IPS-NIHi7 (cell line): ENCODE measurements at regions not wholly inside any gene's neighbourhood (a gene's known extent, or its start where the extent isn't known, plus 50 kb on each side); places are given as distances from the start of the nearest gene placed in this dataset.
"Not testable (repeated sequence)": the region's sequence is repeated elsewhere in the genome, so short reads cannot be mapped to it uniquely, and the experiment has no call there.

Experiments
- DNase-seq: peaks from one replicate; pipeline ENCODE4 v3.0.0; 2012; ENCODE audit warnings: mixed read lengths; ENCODE audit errors: extremely low spot score

GRCh38 chr3:103881809-103882208 lies 1447.0 kb downstream of the ZPLD1 start:
- DNase-seq, result not testable (repeated sequence)

- no peak for DNase-seq
These were observed 1454.9 kb downstream of the ZPLD1 start for GRCh38 chr3:103889675-103890074.

GRCh38 chr3:103894162-103894822 lies 1459.5 kb downstream of the ZPLD1 start:
- DNase-seq, result no peak

GRCh38 chr3:103899328-103899727 lies 1464.5 kb downstream of the ZPLD1 start:
- no peak for DNase-seq

GRCh38 chr3:103904991-103905390 lies 1461.7 kb upstream of the ALCAM start:
- no peak for DNase-seq

GRCh38 chr3:103906304-103906703 lies 1460.4 kb upstream of the ALCAM start:
- DNase-seq, result no peak

GRCh38 chr3:103906808-103907207 lies 1459.9 kb upstream of the ALCAM start:
- no peak for DNase-seq

- DNase-seq, result no peak
These were observed 1459.1 kb upstream of the ALCAM start for GRCh38 chr3:103907567-103907966.

GRCh38 chr3:103909395-103909794 lies 1457.3 kb upstream of the ALCAM start:
- no peak for DNase-seq

GRCh38 chr3:103918336-103918735 lies 1448.4 kb upstream of the ALCAM start:
- DNase-seq, result no peak

GRCh38 chr3:103919327-103919726 lies 1447.4 kb upstream of the ALCAM start:
- no peak for DNase-seq

GRCh38 chr3:103923907-103924306 lies 1442.8 kb upstream of the ALCAM start:
- DNase-seq, result no peak

- DNase-seq, result no peak
These were observed 1442.2 kb upstream of the ALCAM start for GRCh38 chr3:103924544-103924943.

- peak; percentile 7 for DNase-seq
These were observed 1439.8 kb upstream of the ALCAM start for GRCh38 chr3:103926936-103927335.

GRCh38 chr3:103927896-103928295 lies 1438.8 kb upstream of the ALCAM start:
- DNase-seq, result no peak

GRCh38 chr3:103937094-103937493 lies 1429.6 kb upstream of the ALCAM start:
- no peak for DNase-seq

- no peak for DNase-seq
These were observed 1419.6 kb upstream of the ALCAM start for GRCh38 chr3:103947062-103947461.

GRCh38 chr3:103949693-103950092 lies 1417.0 kb upstream of the ALCAM start:
- no peak for DNase-seq

GRCh38 chr3:103950676-103951075 lies 1416.0 kb upstream of the ALCAM start:
- DNase-seq, result no peak

- no peak for DNase-seq
These were observed 1412.9 kb upstream of the ALCAM start for GRCh38 chr3:103953796-103954195.

- DNase-seq, result no peak
These were observed 1405.9 kb upstream of the ALCAM start for GRCh38 chr3:103960819-103961218.

- DNase-seq, result peak; percentile 10
These were observed 1403.1 kb upstream of the ALCAM start for GRCh38 chr3:103963599-103963998.

GRCh38 chr3:103965764-103966163 lies 1400.9 kb upstream of the ALCAM start:
- no peak for DNase-seq

- DNase-seq, result no peak
These were observed 1400.0 kb upstream of the ALCAM start for GRCh38 chr3:103966749-103967148.
